GM19239 (cell line): ENCODE measurements at regions not wholly inside any gene's neighbourhood (a gene's known extent, or its start where the extent isn't known, plus 50 kb on each side); places are given as distances from the start of the nearest gene placed in this dataset.

ENCODE experiments used
- DNase-seq: peaks from one replicate; pipeline ENCODE4 v3.0.0; 2011; ENCODE audit warnings: low spot score; ENCODE audit not compliant: insufficient read length
- FAIRE-seq: peaks from 2 replicates; lab custom pipeline; 2011; peaks lifted over from hg19 to GRCh38; lab: Jason Lieb, UNC

DNA sequence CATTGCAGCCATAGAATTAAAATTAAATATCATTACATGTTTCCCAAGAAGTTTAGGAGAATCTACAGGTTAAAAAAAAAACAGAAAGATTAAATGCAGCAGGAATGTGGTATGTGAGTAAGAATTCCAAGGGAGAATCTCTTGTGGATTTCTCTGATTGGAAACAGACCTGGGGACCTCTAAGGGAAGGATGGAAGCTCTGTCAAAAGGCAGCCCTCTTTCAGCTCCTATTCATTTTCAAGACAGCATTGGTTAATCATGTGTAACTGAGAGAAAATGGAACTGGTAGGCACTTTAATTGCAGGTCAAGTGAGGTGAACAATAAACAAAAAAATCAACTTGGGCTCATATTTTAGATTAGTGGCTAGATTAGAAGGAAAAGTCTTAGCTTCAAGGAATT lies 81.4 kb upstream of the MTPN start:
- FAIRE-seq = no peak
- no peak for DNase-seq

DNA sequence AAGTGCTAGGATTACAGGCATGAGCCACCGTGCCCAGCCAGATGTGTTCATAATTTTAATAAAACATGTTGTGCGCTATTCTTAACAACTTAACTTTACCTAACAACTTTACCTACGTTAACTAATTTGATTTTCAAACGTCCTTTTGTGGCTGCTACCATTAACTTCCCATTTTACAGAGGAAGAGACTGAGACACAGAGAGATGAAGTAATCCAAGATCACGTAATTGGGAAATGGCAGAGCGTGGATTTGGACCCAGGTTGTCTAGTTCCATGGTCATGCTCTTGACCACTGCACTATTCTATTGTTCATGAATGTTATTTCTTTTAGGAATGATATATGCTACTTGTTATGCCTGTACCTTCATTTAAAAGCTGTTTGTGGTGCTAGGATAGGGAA lies 80.3 kb upstream of the MTPN start:
- DNase-seq (no peak), FAIRE-seq (no peak)

DNA sequence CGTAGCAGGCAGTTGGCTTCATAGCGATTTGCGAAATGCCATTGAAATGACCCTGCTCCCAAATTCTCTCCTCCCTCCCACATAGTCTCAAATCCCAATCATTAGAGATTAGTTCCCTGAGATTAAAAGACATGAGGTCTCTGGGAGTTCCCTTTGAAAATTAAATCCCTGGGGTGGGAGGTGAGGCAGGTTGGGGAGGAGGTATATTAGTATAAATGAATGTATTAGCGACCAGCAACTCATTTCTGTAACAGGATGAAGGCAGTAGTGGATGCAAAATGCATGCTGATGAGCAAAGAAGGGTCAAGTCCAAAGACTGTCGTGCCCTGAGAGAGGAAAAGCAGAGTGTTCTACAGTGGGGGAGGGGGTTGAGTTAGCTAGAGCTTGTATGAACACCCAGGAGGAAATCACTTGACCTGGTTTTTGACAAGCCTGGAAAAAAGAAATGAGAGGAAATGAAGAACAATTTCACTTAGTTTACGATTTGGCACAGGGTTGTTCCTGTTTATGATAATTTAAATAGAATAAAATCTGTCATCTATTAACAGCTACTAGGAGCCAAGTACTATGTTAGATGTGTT lies 79.6 kb upstream of the MTPN start:
- DNase-seq = no peak
- FAIRE-seq = no peak

DNA sequence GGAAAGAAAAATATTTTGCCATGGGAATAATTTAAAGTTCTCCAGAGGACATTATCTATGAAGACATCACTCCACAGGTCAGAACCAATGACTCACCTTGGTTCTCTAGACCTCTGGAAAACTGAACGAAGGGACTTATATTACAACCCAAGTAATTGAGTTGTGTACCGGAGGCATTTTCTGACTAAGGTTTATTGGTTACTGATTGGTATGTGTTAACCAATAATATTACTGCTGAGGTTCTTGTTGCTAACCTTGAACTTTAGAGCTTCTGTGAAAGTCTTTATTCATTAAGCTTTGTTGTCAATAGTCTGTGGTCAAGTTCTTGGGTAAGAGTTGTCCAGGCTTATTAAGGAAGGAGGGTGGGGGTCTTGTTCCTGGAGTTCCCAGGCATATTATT lies 78.1 kb upstream of the MTPN start:
- FAIRE-seq (no peak), DNase-seq (no peak)

DNA sequence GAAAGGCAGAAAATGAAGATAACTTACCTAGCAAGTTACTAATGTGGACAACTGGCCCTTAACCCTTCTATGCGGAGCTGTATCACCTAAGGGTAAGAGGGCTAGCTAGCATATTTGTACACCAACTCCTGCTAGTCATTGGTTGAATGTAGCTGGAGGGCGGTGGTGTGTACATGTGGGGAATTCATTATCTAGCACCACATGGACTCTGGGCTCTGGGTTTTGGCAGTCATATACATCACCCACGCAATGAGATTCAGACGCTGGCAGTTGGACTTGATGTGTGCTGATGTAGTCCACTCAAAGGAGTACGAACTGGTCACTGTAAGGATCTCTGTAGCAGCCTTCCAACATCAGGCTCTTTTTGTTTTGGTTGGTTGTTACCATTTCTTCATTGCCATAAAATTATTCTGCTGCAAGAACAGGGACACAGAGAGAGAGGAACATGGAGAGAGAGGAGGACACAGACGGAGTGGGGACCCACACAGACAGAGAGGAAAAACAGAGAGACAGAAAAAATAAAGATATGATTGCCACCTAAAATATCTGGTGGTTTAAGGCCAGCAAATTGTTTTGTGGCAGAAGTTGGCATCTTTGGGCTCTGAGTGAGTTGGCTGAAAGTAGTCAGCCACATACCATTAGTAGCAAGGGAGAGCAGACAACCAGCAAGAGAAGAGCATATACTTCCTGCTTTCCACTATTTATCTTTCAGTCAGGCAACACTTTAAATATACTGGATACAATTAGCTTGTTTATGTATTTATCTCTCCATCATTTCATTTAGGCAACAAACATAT lies 76.7 kb upstream of the MTPN start:
- FAIRE-seq (no peak), DNase-seq (no peak)

DNA sequence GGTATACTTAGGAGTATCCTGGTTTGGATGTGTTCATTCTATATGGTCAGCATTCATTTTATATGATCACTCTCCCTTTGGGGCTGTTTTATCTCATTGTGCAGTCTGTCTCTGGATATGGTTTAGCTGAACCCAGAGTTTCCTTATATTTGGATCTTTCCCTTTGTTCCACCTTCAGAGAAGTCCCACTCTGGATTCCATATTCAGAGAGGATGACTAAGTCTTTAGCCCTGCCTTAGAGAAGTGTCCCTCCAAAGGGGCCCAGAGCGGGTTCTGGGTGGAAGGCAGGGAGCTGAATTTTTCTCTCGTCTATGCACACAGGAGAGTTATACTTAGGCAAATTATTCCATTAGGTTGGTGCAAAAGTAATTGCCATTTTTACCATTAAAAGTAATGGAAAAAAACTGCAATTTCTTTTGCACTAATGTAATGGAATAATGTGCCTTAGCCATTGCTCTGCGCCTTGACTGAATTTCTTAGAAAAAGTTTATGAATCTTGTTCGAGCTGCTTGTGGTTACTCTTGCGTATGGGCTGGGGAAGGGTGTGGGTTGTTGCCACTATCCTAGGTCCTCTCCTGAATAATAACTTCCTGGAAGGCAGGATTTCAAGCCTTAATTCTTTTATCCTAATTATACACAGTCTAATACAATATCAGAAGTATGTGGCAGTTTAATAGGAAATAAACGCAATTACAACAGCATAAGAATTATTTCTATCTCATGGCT lies 74.2 kb upstream of the MTPN start:
- FAIRE-seq (no peak), DNase-seq (no peak)

DNA sequence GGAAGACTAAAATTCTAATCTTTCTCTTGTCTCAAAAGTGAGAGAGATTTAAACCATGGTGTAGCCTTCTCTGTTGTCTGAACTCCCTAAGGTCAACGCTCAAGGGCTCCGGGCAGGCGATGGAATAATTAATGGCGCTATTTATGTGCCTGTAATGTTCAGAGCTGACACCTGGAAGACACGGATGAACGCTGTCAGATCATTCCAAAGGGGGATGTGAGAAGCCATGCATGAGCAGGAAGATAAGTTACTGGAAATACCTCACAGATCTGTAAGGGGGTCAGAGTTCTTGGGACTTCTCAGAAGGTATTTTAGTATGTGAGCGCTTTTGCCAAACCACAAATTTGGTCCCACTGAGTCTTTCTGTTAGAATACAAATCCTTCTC lies 73.3 kb upstream of the MTPN start:
- DNase-seq (no peak), FAIRE-seq (no peak)

DNA sequence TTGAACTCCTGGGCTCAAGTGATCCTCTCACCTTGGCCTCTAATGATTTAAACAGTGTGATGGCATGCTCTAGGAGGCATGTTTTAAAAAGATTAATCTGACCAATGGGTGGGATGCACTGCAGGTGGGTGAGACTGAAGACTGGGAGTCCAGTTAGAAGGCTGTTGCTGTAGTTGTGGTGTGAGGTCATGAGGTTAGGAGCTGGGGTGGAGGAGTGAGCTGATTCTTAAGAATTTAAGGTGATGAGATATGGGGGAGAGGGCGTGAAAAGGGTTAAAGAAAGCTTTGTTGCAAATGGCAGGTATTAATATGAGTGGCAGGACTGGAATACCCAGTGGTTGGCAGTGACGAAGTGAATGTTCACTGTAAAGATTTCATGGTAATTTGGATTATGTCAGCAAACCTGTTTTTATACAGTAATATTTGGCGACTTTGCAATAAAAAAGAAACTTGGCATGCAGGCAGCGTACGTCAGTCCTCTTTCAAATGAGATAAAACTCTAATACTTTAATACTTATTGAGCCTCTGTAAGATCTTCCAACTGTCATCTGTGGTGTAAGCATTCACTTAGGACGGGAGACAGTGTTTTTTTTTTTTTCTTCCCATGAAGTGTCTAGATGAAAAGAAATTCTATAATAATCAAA lies 72.8 kb upstream of the MTPN start:
- no peak for FAIRE-seq
- no peak for DNase-seq

DNA sequence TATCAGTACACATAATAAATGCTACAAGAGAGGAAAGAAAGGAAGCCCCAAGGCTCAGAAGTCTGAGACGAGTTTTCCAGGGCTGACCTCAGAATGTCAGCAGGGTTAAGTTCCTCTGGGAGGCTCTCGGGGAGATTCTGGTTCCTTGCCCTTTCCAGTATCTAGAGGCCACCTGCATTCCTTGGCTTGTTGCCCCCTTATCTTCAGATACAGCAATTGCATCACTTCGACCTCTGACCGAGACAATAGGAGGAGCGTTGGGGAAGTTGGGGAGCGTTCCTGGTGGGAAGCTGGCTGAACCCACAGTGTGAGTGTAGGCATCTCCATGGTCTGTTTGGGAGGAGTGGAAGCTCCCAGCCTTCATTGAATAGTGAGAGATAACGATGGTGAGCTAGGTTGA lies 72.0 kb upstream of the MTPN start:
- FAIRE-seq (no peak), DNase-seq (no peak)

DNA sequence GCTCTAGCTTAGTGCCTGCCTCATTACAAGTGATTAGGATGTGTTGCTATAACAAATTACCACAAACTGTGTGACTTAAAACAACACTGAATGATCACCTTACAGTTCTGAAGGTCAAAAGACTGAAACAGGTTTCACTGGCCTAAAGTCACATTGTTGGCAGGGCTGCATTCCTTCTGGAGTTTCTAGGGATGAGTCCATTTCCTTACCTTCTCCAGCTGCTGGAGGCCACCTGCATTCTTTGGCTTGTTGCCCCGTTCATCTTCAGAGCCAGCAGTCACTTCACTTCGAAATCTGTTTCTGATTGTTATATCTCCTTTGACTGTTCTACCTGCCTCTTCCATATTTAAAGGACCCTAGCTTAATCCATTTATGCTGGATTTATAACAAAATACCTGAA lies 69.4 kb upstream of the MTPN start:
- FAIRE-seq (no peak), DNase-seq (no peak)

DNA sequence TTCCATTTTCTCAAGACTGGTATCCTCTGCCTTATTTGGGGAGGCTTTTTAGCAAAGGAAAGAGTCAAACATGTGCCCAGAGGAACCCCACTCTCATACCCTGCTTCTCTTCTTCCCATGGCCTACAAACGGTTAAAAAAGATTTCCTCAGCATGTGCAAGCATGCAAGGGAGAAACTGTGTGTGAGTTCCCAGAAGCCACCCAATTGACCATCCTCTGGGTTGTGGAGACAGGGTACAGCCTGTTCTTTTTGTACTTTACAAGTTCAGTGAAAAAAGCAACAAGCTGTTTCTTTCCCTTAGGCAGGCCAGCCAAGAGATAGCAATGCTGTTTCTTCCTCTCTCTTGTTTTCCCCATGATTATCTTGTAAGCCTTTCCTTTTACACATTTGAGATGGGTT lies 68.8 kb upstream of the MTPN start:
- FAIRE-seq (no peak), DNase-seq (no peak)

DNA sequence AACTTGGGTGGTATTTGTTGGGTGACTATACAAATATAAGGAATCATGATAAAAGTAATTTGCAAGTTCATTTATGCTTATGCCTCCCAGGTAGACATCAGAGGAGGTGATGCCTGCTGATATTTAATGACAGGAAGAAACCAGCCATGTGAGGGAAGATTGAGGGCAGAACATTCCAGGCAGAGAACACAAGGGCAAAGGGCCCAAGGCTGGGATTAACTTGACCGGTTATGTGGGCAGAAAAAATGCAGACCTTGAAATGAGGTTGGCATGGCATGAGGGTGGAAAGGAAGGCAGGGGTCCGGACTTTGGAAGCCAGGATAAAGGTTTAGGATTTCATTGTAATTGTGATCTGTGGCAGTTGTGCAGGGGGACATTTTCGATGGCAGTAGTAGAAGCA lies 68.0 kb upstream of the MTPN start:
- FAIRE-seq = no peak

DNA sequence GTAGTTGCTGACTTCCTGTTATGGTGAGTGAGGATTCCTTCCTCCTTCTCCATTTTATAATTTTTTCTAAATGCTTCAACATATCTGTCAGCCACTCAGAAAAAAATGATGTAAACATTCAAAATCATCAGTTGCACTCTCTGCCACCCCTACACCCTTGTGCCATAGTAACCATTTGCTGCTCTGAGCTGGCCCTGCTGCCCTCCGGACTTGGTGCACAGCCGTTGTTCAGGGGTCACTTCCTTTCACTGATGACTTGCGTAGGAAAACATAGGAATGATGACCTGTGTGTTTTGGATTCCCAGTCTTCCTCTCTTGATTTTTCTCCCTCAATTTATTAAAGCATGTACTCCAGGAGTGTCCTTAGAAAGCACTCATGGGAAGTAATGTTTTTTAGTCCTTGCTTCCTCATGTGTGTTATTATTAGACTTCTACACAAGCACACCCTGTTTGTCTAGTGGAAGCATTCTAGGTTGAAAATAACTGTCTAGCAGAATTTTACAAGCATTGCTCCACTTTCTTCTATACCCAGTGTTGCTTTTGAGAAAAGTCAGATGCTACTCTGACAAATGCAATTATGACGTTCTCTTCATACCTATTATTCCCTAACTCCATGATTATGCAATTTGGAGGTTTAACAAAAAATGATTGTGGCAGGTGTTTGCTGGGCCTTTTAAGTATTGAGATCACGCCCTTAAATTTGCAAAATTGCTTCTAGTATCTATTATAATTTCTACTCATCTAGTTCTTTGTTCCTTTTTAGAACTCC lies 62.6 kb upstream of the MTPN start:
- no peak for FAIRE-seq

More for the DNA sequence above, 68.0 kb upstream of the MTPN start:
- no peak for DNase-seq

DNA sequence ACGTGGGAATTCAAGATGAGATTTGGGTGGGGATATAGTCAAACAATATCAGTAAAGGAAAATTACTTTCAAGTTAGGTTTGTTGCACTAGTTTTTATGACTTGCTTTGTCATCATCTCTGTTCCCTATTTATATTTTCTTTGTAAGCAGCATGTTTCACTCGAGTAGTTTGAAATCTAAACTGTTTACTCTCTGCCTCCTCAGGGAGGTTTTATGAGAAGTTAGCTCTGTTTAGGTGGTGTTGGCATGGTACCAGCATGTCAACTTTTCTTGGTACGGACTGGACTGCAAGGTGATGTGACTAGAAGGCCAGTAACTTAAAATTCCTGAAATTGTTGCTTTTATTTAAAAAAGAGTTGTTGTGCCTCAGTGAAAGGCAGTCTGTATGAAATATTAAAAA lies 59.2 kb upstream of the MTPN start:
- no peak for FAIRE-seq

More for the DNA sequence above, 62.6 kb upstream of the MTPN start:
- DNase-seq = no peak

DNA sequence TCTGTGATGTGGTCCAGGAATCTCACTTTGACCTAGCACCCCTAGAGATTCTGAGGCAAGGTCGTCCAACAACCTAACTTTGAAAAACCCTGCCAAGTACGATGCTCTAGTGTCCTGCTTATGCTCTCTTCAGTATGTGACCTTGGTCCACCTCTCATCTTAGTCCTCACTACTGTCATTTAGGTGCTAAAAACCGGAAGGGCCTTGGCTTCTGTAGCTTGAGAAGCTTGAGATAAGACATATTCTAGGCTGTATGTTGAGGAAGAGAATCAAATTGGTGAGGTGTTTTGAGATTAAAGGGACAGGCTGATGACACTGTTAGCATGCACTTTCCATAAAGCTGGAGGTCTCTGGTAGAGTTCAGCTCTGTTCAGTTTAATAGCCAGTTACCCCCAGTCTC lies 57.0 kb upstream of the MTPN start:
- FAIRE-seq = no peak

More for the DNA sequence above, 59.2 kb upstream of the MTPN start:
- no peak for DNase-seq

DNA sequence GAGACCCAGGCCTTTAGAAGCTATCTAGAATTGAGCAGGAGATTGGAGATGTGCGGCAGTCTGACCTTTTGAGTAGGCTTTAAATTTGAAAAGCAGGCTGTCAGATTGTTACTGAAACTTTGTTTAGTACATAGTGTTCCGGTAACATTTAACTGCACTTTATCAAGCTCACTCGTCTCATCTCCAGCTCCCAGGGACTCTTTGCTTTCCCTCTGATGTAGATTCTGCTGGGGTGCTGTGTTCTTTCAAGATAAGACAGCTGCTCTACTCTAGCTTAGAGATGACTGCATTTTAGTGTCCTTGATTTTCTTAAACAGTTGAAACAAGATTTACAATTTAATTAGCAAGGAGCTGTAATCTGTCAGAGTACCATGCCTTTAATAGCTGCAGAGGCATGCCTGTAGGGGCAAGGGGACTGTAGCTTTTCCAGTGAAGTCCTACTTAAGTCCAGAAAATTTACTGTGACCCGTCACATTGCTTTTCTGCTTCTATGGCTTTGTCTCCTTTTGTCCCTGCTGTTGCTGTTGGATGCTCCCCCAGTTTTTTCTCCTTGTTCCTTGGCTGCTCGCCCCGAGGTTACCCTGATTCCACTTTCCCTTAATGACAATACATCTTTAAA lies 56.4 kb upstream of the MTPN start:
- no peak for FAIRE-seq
- no peak for DNase-seq

More for the DNA sequence above, 57.0 kb upstream of the MTPN start:
- DNase-seq = no peak

DNA sequence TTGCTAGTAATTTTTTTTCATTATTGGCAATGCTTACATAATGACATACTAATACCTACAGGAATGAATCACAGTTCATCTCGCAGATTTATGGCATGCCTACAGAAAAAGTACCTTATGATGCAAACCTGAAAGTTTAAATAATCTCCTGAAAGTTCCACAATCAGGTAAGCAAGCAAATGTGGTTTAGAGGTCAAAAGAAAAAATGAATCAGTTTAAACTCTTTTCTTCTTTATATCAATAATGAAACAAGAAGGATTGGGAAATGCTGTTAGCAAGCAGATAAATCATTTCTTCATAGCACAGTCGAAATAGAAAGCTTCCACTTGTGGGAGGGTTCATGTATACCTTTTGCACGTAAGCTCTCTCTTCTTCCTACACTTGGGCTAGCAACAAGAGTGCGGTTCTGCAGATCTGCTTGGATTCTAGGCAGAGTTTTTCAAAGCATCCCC lies 53.7 kb upstream of the MTPN start:
- FAIRE-seq = peak; percentile 68
- DNase-seq = no peak

DNA sequence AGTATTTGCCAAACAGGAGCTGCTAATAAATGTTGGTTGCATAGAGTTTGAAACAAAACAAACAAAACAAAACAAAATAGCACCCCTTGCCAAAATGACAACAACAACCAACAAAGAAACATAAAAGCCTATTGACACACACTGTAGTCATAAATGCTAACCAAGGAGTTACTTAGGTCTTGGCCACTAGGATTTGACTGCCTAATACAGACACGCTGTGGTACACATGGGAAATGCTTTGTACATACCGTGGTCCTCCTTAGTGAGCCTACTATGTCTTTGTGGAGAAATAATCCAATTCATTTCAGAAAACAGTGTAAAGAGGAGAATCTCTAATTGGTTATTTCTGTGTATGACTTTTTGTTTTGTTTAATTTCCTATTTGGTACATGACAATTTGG lies 53.2 kb upstream of the MTPN start:
- DNase-seq (no peak), FAIRE-seq (no peak)

DNA sequence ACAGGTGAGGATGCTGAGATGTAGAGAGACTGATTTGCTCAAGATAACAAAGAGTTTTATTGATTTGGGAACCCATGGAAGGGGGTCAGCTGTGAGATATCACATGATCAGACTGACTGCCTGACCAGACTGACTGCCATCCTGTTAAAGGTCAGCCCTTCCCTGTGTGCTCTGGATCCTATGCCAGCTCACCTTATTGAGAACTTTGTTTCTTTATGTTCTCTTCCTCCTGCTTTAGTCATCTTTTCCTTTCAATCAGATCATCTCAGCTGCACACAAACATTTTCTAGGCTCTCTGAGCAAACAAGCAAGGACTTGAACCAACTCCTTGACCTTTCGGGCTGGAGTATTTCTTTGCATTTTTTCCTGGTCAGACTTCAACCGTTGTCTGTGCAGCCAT lies 50.0 kb upstream of the MTPN start:
- no peak for DNase-seq
- FAIRE-seq = peak; percentile 62
